BE2C (cell line): ENCODE measurements at regions not wholly inside any gene's neighbourhood (a gene's known extent, or its start where the extent isn't known, plus 50 kb on each side); places are given as distances from the start of the nearest gene placed in this dataset.

ENCODE experiments used
- DNase-seq: peaks from one replicate; pipeline ENCODE4 v3.0.0-alpha.2; 2020
- H3K27me3 ChIP-seq: fragments of 250-450 bp; sonication (Bioruptor Pico); 2 replicates; pipeline ENCODE4 v1.5.1; 2020; ENCODE audit warnings: mild to moderate bottlenecking
- H3K36me3 ChIP-seq: fragments of 250-450 bp; sonication (Bioruptor Pico); 2 replicates; pipeline ENCODE4 v1.5.1; 2020; ENCODE audit warnings: mild to moderate bottlenecking
- H3K4me1 ChIP-seq: fragments of 250-450 bp; sonication (Bioruptor Pico); 2 replicates; pipeline ENCODE4 v1.5.1; 2020
- H3K4me3 ChIP-seq: 2 replicates; pipeline ENCODE4 v1.5.1; 2011; ENCODE audit warnings: low read depth, low read length
- H3K9me3 ChIP-seq: fragments of 250-450 bp; sonication (Bioruptor Pico); 2 replicates; pipeline ENCODE4 v1.5.1; 2020
- CTCF ChIP-seq: IDR thresholded peaks from 2 replicates; pipeline ENCODE4 v1.5.1; 2012; ENCODE audit warnings: mild to moderate bottlenecking, low read depth, low read length

- no peaks in the 10 kb centered on the region for H3K36me3 ChIP-seq
- no peak for TF ChIP-seq CTCF
- no peaks in the 10 kb centered on the region for H3K4me1 ChIP-seq
- H3K9me3 ChIP-seq = no peaks in the 10 kb centered on the region
- no peak for DNase-seq
- no peaks in the 10 kb centered on the region for H3K27me3 ChIP-seq
- no peak overlapping the region for H3K4me3 ChIP-seq
Measured at GRCh38 chr13:104288496-104288895, 1222.3 kb upstream of the SLC10A2 start.

- DNase-seq = no peak
Measured at GRCh38 chr13:104286566-104287290, 1220.5 kb upstream of the SLC10A2 start.

GRCh38 chr13:104281910-104282309 lies 1215.7 kb upstream of the SLC10A2 start:
- TF ChIP-seq CTCF = no peak

More at GRCh38 chr13:104286566-104287290, 1220.5 kb upstream of the SLC10A2 start:
- Histone ChIP-seq H3K9me3 (no peaks in the 10 kb centered on the region), H3K4me1 (no peaks in the 10 kb centered on the region), H3K27me3 (no peaks in the 10 kb centered on the region), H3K36me3 (no peaks in the 10 kb centered on the region), H3K4me3 (no peak overlapping the region)
- no peak for TF ChIP-seq CTCF

GRCh38 chr13:104270731-104271130 lies 1204.5 kb upstream of the SLC10A2 start:
- no peak overlapping the region for H3K4me3 ChIP-seq
- TF ChIP-seq CTCF = no peak
- H3K27me3 ChIP-seq = no peaks in the 10 kb centered on the region
- DNase-seq = peak; percentile 32
- H3K9me3 ChIP-seq = no peaks in the 10 kb centered on the region
- no peaks in the 10 kb centered on the region for H3K4me1 ChIP-seq
- H3K36me3 ChIP-seq = no peaks in the 10 kb centered on the region

More at GRCh38 chr13:104281910-104282309, 1215.7 kb upstream of the SLC10A2 start:
- no peak for DNase-seq
- no peaks in the 10 kb centered on the region for H3K4me1 ChIP-seq
- no peaks in the 10 kb centered on the region for H3K36me3 ChIP-seq
- H3K27me3 ChIP-seq = no peaks in the 10 kb centered on the region
- H3K9me3 ChIP-seq = no peaks in the 10 kb centered on the region
- H3K4me3 ChIP-seq = no peak overlapping the region

GRCh38 chr13:104267206-104267811 lies 1201.1 kb upstream of the SLC10A2 start:
- no peaks in the 10 kb centered on the region for H3K4me1 ChIP-seq

More at GRCh38 chr13:104267206-104267811, 1201.1 kb upstream of the SLC10A2 start:
- no peaks in the 10 kb centered on the region for H3K27me3 ChIP-seq
- H3K4me3 ChIP-seq = no peak overlapping the region
- DNase-seq = no peak
- no peak for TF ChIP-seq CTCF
- H3K36me3 ChIP-seq = no peaks in the 10 kb centered on the region
- H3K9me3 ChIP-seq = no peaks in the 10 kb centered on the region
